Activated CD8-positive, alpha-beta T cell treated with anti-CD3 and anti-CD28 coated beads for 36 hours (primary cell): ENCODE measurements at regions not wholly inside any gene's neighbourhood (a gene's known extent, or its start where the extent isn't known, plus 50 kb on each side); places are given as distances from the start of the nearest gene placed in this dataset.

Source experiments
- ATAC-seq: fragments of 200-7000 bp; cut with Tn5 transposase; one replicate; pipeline ENCODE4 v1.10.0; 2021; ENCODE audit warnings: mild to moderate bottlenecking, moderate library complexity
- CTCF ChIA-PET: fragments of 350-600 bp; sonication (Branson Sonifier 250); formaldehyde crosslinking; loops from one replicate; lab custom pipeline; 2021; ENCODE audit warnings: antibody characterized with exemption; lab: Charles Lee
- POLR2A ChIA-PET: fragments of 350-600 bp; sonication (Branson Sonifier 250); formaldehyde crosslinking; loops from one replicate; lab custom pipeline; 2021; ENCODE audit warnings: antibody characterized with exemption; lab: Charles Lee
- DNase-seq: peaks from one replicate; pipeline ENCODE4 v3.0.0-alpha.2; 2020
- H3K27ac Mint-ChIP-seq: one replicate; pipeline ENCODE4 v1.8.0; 2021; ENCODE audit warnings: mild to moderate bottlenecking, mixed read lengths
- H3K27me3 Mint-ChIP-seq: one replicate; pipeline ENCODE4 v1.8.0; 2021; ENCODE audit warnings: mixed read lengths
- H3K36me3 Mint-ChIP-seq: one replicate; pipeline ENCODE4 v1.8.0; 2021; ENCODE audit warnings: low read depth, mixed read lengths
- H3K4me1 Mint-ChIP-seq: one replicate; pipeline ENCODE4 v1.8.0; 2021; ENCODE audit warnings: low read depth, mixed read lengths
- H3K4me3 Mint-ChIP-seq: one replicate; pipeline ENCODE4 v1.8.0; 2021; ENCODE audit warnings: mild to moderate bottlenecking, moderate library complexity, mixed read lengths
- H3K9me3 Mint-ChIP-seq: one replicate; pipeline ENCODE4 v1.8.0; 2021; ENCODE audit warnings: mixed read lengths
- intact Hi-C: fragments of 100-400 bp; cut with micrococcal nuclease; formaldehyde crosslinking; loops from one replicate; pipeline ENCODE4 v1.10.0; 2022
- TF ChIP-seq, protein P1 (sequence below): fragments of 200-600 bp; IDR thresholded peaks from one replicate; pipeline ENCODE4 v1.8.0; 2022; ENCODE audit warnings: antibody characterized with exemption, mild to moderate bottlenecking

DNA sequence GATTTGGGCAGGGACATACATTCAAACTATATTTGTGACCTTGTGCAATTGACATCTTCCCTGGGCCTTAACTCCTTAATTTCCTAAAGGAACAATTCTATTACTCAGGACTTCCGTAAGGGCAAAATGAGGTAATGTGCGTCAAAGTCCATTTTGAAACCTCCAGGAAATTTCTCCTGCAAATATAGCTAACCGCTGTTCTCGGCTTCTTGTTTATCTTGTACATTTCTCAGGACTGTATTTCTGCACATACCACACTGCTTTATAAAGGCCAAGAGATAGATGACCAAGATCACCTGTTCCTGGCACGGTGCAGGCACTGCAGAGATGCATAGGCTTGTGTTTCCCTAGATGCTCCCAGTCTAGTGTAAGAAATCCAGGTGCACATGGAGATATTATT, 1009.4 kb downstream of the BCL11B start:
- ATAC-seq, result no peak
- H3K27me3 Mint-ChIP-seq, result no peaks in the 10 kb centered on the region
- ChIA-PET CTCF (no interaction called here), POLR2A (no interaction called here)
- H3K4me3 Mint-ChIP-seq, result no peak overlapping the region
- H3K36me3 Mint-ChIP-seq, result no peaks in the 10 kb centered on the region
- intact Hi-C loops, result no loop called here
- H3K4me1 Mint-ChIP-seq, result peaks cover 5% of the 10 kb centered on the region
- H3K27ac Mint-ChIP-seq, result no peak overlapping the region
- TF ChIP-seq, protein P1, sequence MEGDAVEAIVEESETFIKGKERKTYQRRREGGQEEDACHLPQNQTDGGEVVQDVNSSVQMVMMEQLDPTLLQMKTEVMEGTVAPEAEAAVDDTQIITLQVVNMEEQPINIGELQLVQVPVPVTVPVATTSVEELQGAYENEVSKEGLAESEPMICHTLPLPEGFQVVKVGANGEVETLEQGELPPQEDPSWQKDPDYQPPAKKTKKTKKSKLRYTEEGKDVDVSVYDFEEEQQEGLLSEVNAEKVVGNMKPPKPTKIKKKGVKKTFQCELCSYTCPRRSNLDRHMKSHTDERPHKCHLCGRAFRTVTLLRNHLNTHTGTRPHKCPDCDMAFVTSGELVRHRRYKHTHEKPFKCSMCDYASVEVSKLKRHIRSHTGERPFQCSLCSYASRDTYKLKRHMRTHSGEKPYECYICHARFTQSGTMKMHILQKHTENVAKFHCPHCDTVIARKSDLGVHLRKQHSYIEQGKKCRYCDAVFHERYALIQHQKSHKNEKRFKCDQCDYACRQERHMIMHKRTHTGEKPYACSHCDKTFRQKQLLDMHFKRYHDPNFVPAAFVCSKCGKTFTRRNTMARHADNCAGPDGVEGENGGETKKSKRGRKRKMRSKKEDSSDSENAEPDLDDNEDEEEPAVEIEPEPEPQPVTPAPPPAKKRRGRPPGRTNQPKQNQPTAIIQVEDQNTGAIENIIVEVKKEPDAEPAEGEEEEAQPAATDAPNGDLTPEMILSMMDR, result no peak
- no peaks in the 10 kb centered on the region for H3K9me3 Mint-ChIP-seq
- DNase-seq, result no peak

DNA sequence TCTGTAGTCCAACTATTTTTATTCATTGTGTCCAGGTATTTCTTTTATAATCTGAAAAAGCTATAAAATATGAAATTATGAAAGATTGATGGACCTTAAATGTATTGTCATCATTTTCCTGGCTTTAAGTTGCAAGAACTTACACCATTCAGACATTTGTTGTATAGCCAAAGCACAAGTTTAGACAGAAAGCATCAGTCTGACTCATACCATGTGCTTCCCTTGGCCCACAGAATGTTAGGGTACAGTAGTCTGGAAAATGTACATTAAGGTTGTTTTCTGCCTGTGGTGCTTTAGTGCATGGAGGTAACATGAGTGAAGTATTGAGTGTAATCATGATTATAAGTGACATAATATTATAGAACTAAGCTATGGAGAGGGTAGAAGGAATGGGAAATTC, 1002.5 kb downstream of the BCL11B start:
- Mint-ChIP-seq H3K9me3 (peaks cover 6% of the 10 kb centered on the region), H3K27ac (no peak overlapping the region), H3K4me3 (no peak overlapping the region), H3K27me3 (no peaks in the 10 kb centered on the region), H3K36me3 (peaks cover 2% of the 10 kb centered on the region), H3K4me1 (peaks cover 5% of the 10 kb centered on the region)
- TF ChIP-seq, protein P1, result no peak
- intact Hi-C loops, result no loop called here
- CTCF ChIA-PET, result no interaction called here
- DNase-seq, result no peak
- POLR2A ChIA-PET, result no interaction called here
- no peak for ATAC-seq

DNA sequence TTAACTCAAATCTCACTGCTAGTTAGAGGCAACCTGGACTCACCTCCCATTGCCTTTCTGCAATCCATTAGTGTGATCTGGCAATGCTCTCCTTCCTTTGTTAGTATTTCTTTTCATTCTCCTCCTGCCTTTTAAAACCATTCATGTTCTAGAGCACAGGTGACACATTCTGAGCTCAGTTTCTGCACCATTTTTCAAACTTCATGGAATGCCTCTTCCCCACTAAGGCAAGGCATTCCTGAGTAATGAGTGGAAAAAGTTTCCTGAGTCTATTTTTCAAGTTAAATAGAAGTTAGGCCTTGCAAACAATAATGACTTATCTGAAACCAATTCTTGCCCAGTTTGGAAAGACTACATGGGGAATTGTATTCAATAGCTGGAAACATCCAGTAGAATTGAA, 1001.8 kb downstream of the BCL11B start:
- DNase-seq, result no peak
- Mint-ChIP-seq H3K27me3 (no peaks in the 10 kb centered on the region), H3K4me3 (no peak overlapping the region), H3K36me3 (peaks cover 2% of the 10 kb centered on the region), H3K4me1 (peaks cover 3% of the 10 kb centered on the region), H3K9me3 (peaks cover 6% of the 10 kb centered on the region), H3K27ac (no peak overlapping the region)
- ChIA-PET CTCF (no interaction called here), POLR2A (no interaction called here)
- TF ChIP-seq, protein P1, result no peak
- ATAC-seq, result no peak
- intact Hi-C loops, result no loop called here

DNA sequence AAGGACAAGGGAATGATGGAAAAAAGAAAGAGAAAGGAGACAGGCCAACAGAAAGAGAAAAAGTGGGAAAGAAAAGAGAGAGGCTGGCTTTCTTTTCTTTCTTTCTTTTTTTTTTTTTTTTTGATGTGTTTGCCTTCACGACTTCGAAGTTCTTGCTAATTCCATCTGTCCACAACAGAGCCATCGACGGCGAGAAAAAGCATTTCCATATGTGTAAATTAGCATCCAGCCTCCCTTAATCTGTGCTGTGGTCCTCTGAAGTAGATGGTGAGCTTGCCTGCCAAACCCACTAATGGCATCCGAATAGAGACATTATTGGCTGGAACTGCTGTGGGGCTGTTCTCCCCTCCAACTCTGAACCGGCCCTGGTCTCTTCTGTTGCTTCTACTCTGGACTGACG, 997.4 kb downstream of the BCL11B start:
- DNase-seq (no peak), ATAC-seq (no peak)
- POLR2A ChIA-PET, result no interaction called here
- H3K4me3 Mint-ChIP-seq, result no peak overlapping the region
- H3K9me3 Mint-ChIP-seq, result peaks cover 6% of the 10 kb centered on the region
- TF ChIP-seq, protein P1, result no peak
- no peaks in the 10 kb centered on the region for H3K27me3 Mint-ChIP-seq
- intact Hi-C loops, result no loop called here
- H3K27ac Mint-ChIP-seq, result no peak overlapping the region
- H3K4me1 Mint-ChIP-seq, result peaks cover 2% of the 10 kb centered on the region
- CTCF ChIA-PET, result no interaction called here
- H3K36me3 Mint-ChIP-seq, result peaks cover 2% of the 10 kb centered on the region

DNA sequence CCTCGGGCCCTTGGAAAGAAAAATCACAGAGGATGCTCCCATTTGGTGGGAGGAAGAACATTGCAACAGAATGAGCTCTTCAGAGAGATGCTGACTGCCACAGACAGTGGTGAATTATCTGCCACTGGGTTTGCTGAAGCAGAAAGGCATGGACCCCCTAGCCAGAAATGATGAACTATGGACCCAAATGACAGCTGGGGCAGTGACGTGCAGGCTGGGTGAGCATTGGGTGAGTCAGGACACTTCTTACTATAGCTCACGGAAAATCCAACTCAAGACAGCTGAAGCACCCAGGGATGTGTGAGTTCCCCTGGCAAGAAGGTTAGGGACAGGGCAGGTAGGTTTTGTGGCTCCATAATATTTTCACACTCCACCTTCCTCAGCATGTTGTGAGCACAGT, 993.2 kb downstream of the BCL11B start:
- H3K4me1 Mint-ChIP-seq, result peaks cover 2% of the 10 kb centered on the region
- ChIA-PET POLR2A (no interaction called here), CTCF (no interaction called here)
- TF ChIP-seq, protein P1, result no peak
- intact Hi-C loops, result no loop called here
- no peaks in the 10 kb centered on the region for H3K36me3 Mint-ChIP-seq
- DNase-seq, result no peak
- H3K27me3 Mint-ChIP-seq, result no peaks in the 10 kb centered on the region
- H3K4me3 Mint-ChIP-seq, result no peak overlapping the region
- no peak overlapping the region for H3K27ac Mint-ChIP-seq
- peaks cover 7% of the 10 kb centered on the region for H3K9me3 Mint-ChIP-seq
- no peak for ATAC-seq
